H9 (cell line): ENCODE measurements at regions not wholly inside any gene's neighbourhood (a gene's known extent, or its start where the extent isn't known, plus 50 kb on each side); places are given as distances from the start of the nearest gene placed in this dataset.

Experiments
- DNase-seq: peaks from one replicate; pipeline ENCODE4 v3.0.0-alpha.2; 2017
- H2AFZ ChIP-seq: one replicate; pipeline ENCODE4 v1.6.1; 2013; ENCODE audit warnings: mild to moderate bottlenecking, low read length, control low read depth, moderate library complexity
- H2AK5ac ChIP-seq: 2 replicates; pipeline ENCODE4 v1.6.1; 2013; ENCODE audit warnings: low read length, control low read depth, mixed read lengths; ENCODE audit not compliant: insufficient read length
- H2BK120ac ChIP-seq: one replicate; pipeline ENCODE4 v1.6.1; 2013; ENCODE audit warnings: low read depth, mild to moderate bottlenecking, low read length, control low read depth, inconsistent platforms; ENCODE audit not compliant: poor library complexity, severe bottlenecking
- H2BK12ac ChIP-seq: 2 replicates; pipeline ENCODE4 v1.6.1; 2013; ENCODE audit warnings: low read length, control low read depth, mixed read lengths, low read depth; ENCODE audit not compliant: insufficient read length
- H2BK15ac ChIP-seq: 2 replicates; pipeline ENCODE4 v1.6.1; 2013; ENCODE audit warnings: low read depth, low read length, control low read depth
- H2BK20ac ChIP-seq: one replicate; pipeline ENCODE4 v1.6.1; 2013; ENCODE audit warnings: low read depth, mild to moderate bottlenecking, low read length, control low read depth, inconsistent platforms; ENCODE audit not compliant: poor library complexity, severe bottlenecking
- H2BK5ac ChIP-seq: 2 replicates; pipeline ENCODE4 v1.6.1; 2013; ENCODE audit warnings: low read length, control low read depth, mixed read lengths; ENCODE audit not compliant: insufficient read length
- H3K14ac ChIP-seq: 2 replicates; pipeline ENCODE4 v1.6.1; 2013; ENCODE audit warnings: low read length, control low read depth; ENCODE audit not compliant: insufficient read depth
- H3K18ac ChIP-seq: 2 replicates; pipeline ENCODE4 v1.6.1; 2013; ENCODE audit warnings: low read depth, mild to moderate bottlenecking, mixed read lengths, low read length, control low read depth; ENCODE audit not compliant: insufficient read length
- H3K23ac ChIP-seq: 2 replicates; pipeline ENCODE4 v1.6.1; 2013; ENCODE audit warnings: low read length, control low read depth, mixed read lengths, low read depth; ENCODE audit not compliant: insufficient read length
- H3K23me2 ChIP-seq: 2 replicates; pipeline ENCODE4 v1.6.1; 2013; ENCODE audit warnings: low read depth, mild to moderate bottlenecking, mixed read lengths, low read length, control low read depth; ENCODE audit not compliant: insufficient read length, poor library complexity, severe bottlenecking
- H3K27ac ChIP-seq: 2 replicates; pipeline ENCODE4 v1.5.1; 2013; ENCODE audit warnings: low read length, control low read depth, mixed read lengths, low read depth; ENCODE audit not compliant: insufficient read length
- H3K27me3 ChIP-seq: 2 replicates; pipeline ENCODE4 v1.6.1; 2013; ENCODE audit warnings: low read length, control low read depth, inconsistent platforms; ENCODE audit not compliant: insufficient read depth
- H3K4ac ChIP-seq: 2 replicates; pipeline ENCODE4 v1.6.1; 2013; ENCODE audit warnings: low read depth, mild to moderate bottlenecking, control low read depth, inconsistent platforms, low read length, moderate library complexity
- H3K4me1 ChIP-seq: 2 replicates; pipeline ENCODE4 v1.6.1; 2013; ENCODE audit warnings: low read length, control low read depth, inconsistent platforms; ENCODE audit not compliant: insufficient read depth
- H3K4me2 ChIP-seq: 2 replicates; pipeline ENCODE4 v1.6.1; 2013; ENCODE audit warnings: low read length, control low read depth, mixed read lengths; ENCODE audit not compliant: insufficient read length, insufficient read depth
- H3K56ac ChIP-seq: 2 replicates; pipeline ENCODE4 v1.6.1; 2013; ENCODE audit warnings: low read depth, mild to moderate bottlenecking, mixed read lengths, low read length, control low read depth; ENCODE audit not compliant: insufficient read length
- H3K79me1 ChIP-seq: 2 replicates; pipeline ENCODE4 v1.6.1; 2013; ENCODE audit warnings: low read depth, mild to moderate bottlenecking, moderate library complexity, low read length, control low read depth, inconsistent platforms; ENCODE audit not compliant: insufficient read depth, poor library complexity, severe bottlenecking
- H3K79me2 ChIP-seq: 2 replicates; pipeline ENCODE4 v1.6.1; 2013; ENCODE audit warnings: low read length, control low read depth, inconsistent platforms; ENCODE audit not compliant: insufficient read depth
- H3K9ac ChIP-seq: 2 replicates; pipeline ENCODE4 v1.6.1; 2013; ENCODE audit warnings: low read length, control low read depth, mixed read lengths; ENCODE audit not compliant: insufficient read length; ENCODE audit errors: extremely low read depth
- H3K9me3 ChIP-seq: one replicate; pipeline ENCODE4 v1.6.1; 2013; ENCODE audit warnings: low read depth, low read length, inconsistent platforms; ENCODE audit not compliant: control insufficient read depth
- H3T11ph ChIP-seq: one replicate; pipeline ENCODE4 v1.6.1; 2013; ENCODE audit warnings: mild to moderate bottlenecking, low read length, control low read depth, inconsistent platforms
- H4K20me1 ChIP-seq: one replicate; pipeline ENCODE4 v1.6.1; 2013; ENCODE audit not compliant: control insufficient read depth, insufficient read length, insufficient read depth
- H4K5ac ChIP-seq: 2 replicates; pipeline ENCODE4 v1.6.1; 2013; ENCODE audit warnings: low read depth, mild to moderate bottlenecking, mixed read lengths, low read length, control low read depth; ENCODE audit not compliant: insufficient read length
- H4K8ac ChIP-seq: replicated peaks from 2 replicates; pipeline ENCODE4 v1.6.1; 2013; ENCODE audit warnings: low read length, control low read depth, mixed read lengths, low read depth; ENCODE audit not compliant: insufficient read length
- H4K91ac ChIP-seq: 2 replicates; pipeline ENCODE4 v1.6.1; 2013; ENCODE audit warnings: low read depth, mild to moderate bottlenecking, moderate library complexity, mixed read lengths, low read length, control low read depth; ENCODE audit not compliant: insufficient read length
- H3K27ac Mint-ChIP-seq, 3 experiments: 2 replicates in 2 of 3; 3 replicates in 1 of 3; pipeline ENCODE4 v1.8.0; 2020 to 2021; ENCODE audit warnings: mixed read lengths in 3 of 3, mild to moderate bottlenecking in 1 of 3, moderate library complexity in 1 of 3
- H3K27me3 Mint-ChIP-seq: 2 replicates; pipeline ENCODE4 v1.8.0; 2021; ENCODE audit warnings: low read depth, mild to moderate bottlenecking, moderate library complexity, mixed read lengths
- H3K36me3 Mint-ChIP-seq, 3 experiments: 2 replicates in 2 of 3; 3 replicates in 1 of 3; pipeline ENCODE4 v1.8.0; 2020 to 2021; ENCODE audit warnings: low read depth in 3 of 3, mixed read lengths in 3 of 3; ENCODE audit not compliant: insufficient read depth in 1 of 3
- H3K4me1 Mint-ChIP-seq, 2 experiments: 2 replicates each; pipeline ENCODE4 v1.8.0; 2020; ENCODE audit warnings: mixed read lengths in 2 of 2
- H3K4me3 Mint-ChIP-seq, 2 experiments: 2 replicates in 1 of 2; 3 replicates in 1 of 2; pipeline ENCODE4 v1.8.0; 2020 to 2021; ENCODE audit warnings: mild to moderate bottlenecking in 2 of 2, mixed read lengths in 2 of 2, moderate library complexity in 1 of 2
- H3K9me3 Mint-ChIP-seq, 2 experiments: 2 replicates in 1 of 2; 3 replicates in 1 of 2; pipeline ENCODE4 v1.8.0; 2020; ENCODE audit warnings: mild to moderate bottlenecking in 2 of 2, mixed read lengths in 2 of 2, moderate library complexity in 1 of 2
- CTCF ChIP-seq: fragments of 200-600 bp; sonication (generic); conservative IDR thresholded peaks from 3 replicates; pipeline ENCODE4 v1.8.0; 2021; ENCODE audit warnings: antibody characterized with exemption, mild to moderate bottlenecking
- WGBS: extraction: QIAGEN DNeasy Blood & Tissue Kit; methylation state at CpG from one replicate; pipeline ENCODE4 v1.1.7; 2013; ENCODE audit warnings: missing lambda C conversion rate, low lambda C conversion rate, mixed read lengths; ENCODE audit not compliant: insufficient read length; ENCODE audit errors: extremely low coverage; 5-methylcytosine and 5-hydroxymethylcytosine counted together

- Histone ChIP-seq H2AK5ac (no peak overlapping the region), H2AFZ (no peak overlapping the region), H3K56ac (no peak overlapping the region), H4K91ac (no peak overlapping the region), H3K9ac (no peak overlapping the region), H3K14ac (no peak overlapping the region), H2BK12ac (no peak overlapping the region), H4K8ac (no peak overlapping the region), H2BK5ac (no peak overlapping the region), H2BK20ac (no peak overlapping the region), H2BK15ac (no peak overlapping the region), H3K79me2 (no peaks in the 10 kb centered on the region), H3K79me1 (no peaks in the 10 kb centered on the region), H4K20me1 (no peaks in the 10 kb centered on the region), H4K5ac (no peak overlapping the region), H2BK120ac (no peak overlapping the region), H3K4ac (no peak overlapping the region), H3T11ph (no peak overlapping the region), H3K23me2 (no peaks in the 10 kb centered on the region), H3K4me2 (no peak overlapping the region), H3K23ac (no peak overlapping the region), H3K18ac (no peak overlapping the region), H3K27me3 (no peaks in the 10 kb centered on the region), H3K9me3 (no peaks in the 10 kb centered on the region), H3K4me1 (no peaks in the 10 kb centered on the region), H3K27ac (no peak overlapping the region)
- no peak for DNase-seq
- H3K36me3 Mint-ChIP-seq: peaks cover 0 to 3% (median 0%) of the 10 kb centered on the region in 3 experiments; a peak in 1 of 7 replicates
- H3K27me3 Mint-ChIP-seq: peaks cover 2% of the 10 kb centered on the region; the same call in 1 of the 2 replicates
- no peak for TF ChIP-seq CTCF
- no CpG with 5 or more reads among the region's 2 CpGs for WGBS
- H3K4me1 Mint-ChIP-seq: no peaks in the 10 kb centered on the region
- H3K27ac Mint-ChIP-seq: no peak overlapping the region
- H3K9me3 Mint-ChIP-seq: peaks cover 0 to 5% of the 10 kb centered on the region in 2 experiments; a peak in 3 of 5 replicates
- no peak overlapping the region for H3K4me3 Mint-ChIP-seq
Observed at GRCh38 chr11:11209967-11210366, 143.1 kb downstream of the CSNK2A3 start.
